Islet of Langerhans (tissue), 1 donor: ENCODE measurements at regions not wholly inside any gene's neighbourhood (a gene's known extent, or its start where the extent isn't known, plus 50 kb on each side); places are given as distances from the start of the nearest gene placed in this dataset.

Source experiments
- FAIRE-seq: peaks from one replicate; lab custom pipeline; 2011; peaks lifted over from hg19 to GRCh38; lab: Jason Lieb, UNC

DNA sequence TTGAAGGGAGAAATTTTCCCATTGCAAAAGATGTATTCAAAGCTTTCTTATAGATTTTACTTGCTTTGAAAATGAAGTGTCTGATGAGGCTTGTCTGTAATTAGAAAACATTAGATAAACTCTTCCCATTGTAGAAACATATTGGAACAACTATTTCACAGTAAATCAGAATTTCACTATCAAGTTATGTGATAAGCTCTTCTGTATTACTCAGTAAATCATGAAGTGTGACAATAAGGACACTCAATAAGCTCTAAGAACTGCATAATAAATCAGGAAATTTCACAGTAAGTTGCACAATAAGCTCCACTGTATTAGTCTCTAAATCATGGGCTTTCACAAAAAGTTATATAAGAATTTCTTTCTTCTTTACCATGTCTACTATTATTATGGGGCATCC, 1546.6 kb downstream of the SLITRK5 start:
- no peak for FAIRE-seq

DNA sequence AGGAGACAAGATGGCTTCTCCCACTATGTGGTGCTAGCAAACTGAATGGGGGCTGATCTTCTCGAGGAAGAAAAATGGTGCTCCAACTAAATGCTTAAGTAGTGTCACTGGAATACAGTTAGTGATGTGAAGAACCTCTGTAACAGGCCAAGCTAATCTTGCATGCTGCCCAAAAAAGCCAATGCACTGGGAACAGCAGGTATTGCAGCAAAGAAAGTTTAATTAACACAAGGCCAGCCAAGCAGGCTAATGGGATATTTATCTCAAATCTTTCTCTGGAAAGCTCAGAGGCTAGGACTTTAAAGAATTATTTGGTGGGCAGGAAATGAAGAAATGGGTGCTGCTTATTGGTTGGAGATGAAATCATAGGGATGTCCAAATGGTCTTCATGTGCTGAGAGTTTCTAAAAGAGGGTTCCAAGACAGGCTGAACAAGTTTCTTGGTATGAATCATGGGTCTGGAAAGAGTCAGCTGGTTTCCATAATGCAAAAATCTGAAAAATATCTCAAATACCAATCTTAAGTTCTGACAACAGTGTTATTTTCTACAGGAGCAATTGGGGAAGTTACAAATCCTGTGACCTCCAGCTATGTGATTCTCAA, 1550.5 kb downstream of the SLITRK5 start:
- no peak for FAIRE-seq

DNA sequence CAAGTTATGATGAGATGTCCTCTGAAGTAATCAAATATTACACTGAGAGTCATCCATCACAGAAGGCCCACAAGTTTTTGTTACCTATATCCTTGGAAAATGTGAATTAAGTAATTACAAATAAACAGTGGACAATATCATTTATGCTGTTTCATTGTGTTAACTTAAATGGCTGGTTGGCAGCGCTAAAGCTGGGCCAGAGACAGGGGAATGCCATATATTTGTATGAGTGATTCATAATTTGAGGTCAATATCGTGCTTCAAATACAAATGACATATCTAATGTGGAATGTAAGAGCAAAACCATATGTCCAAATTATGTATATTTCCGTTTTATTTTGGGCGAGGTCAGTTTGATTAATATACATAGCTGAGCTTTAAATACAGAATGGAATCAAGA, 1556.2 kb downstream of the SLITRK5 start:
- FAIRE-seq = no peak

DNA sequence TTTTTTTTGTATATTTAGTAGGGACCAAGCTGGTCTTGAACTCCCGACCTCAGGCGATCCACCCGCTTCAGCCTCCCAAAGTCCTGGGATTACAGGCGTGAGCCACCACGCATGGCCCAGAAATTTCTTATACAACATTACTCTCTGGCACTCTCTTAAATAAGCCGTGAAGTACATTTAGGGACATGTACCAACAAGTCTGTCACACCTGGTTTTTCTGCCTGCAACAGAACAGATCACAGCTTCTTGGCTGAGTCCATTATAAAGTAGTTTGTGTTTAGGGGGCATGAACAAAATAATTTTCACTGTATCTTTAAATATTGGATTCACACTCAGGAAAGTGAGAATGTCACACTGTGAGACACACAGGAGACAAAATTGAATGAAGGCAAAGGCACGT, 1567.3 kb downstream of the SLITRK5 start:
- no peak for FAIRE-seq

DNA sequence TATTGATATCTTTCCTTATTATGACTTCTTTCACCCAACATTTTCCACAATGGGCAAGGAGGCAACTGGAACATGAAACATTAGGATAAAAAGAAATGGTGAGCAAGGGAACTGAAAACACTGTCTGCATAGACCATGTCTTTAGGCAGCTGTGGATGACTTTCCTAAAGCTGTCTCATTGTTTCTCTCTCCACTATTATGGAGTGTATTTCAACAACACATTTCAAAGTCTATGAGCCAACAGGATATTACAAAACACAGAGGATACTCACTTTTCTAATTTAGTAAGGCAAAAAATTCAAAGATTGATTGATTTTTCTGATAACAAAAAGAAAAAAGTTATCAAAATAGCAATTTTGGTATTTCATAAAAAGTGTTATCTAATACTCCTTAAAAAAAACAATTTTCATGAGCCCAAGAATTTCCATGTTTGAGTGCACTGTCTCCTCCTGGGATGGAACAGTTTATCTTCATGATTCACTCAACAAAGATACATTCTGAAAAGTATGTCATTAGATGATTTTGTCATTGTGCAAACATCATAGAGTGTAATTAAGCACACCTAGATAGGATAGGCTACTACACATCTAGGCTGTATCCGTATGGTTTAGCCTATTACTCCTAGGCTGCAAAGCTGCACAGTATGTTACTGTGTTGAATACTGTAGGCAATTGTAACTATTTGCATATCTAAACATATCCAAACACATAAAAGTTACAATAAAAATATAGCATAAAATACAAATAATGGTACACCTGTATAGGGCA, 1568.4 kb downstream of the SLITRK5 start:
- FAIRE-seq = no peak

DNA sequence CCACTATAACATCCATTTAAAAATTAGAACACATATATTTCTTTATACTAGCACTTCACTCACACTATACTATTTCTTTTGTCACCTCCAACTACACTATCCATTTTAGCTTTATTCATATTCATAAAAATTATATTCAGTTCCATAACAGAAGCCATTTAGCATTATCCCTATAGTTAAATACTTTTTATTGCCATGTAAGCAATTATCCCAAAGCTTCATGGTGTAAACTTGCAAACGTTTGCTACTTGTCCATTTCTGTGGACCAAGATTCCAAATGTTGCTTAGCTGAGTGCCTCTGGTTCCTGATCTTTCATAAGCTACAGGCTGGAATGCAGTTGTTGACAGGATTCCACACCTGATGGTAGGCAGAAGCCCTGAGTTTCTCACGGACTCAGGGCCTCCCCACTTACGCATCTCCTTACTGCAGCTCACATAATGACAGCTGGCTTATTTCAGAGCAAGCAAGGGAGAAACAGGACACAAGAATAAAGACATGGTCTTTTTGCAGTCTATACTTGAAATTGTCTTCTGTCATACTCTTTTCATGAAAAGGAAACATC, 1584.8 kb downstream of the SLITRK5 start:
- no peak for FAIRE-seq

DNA sequence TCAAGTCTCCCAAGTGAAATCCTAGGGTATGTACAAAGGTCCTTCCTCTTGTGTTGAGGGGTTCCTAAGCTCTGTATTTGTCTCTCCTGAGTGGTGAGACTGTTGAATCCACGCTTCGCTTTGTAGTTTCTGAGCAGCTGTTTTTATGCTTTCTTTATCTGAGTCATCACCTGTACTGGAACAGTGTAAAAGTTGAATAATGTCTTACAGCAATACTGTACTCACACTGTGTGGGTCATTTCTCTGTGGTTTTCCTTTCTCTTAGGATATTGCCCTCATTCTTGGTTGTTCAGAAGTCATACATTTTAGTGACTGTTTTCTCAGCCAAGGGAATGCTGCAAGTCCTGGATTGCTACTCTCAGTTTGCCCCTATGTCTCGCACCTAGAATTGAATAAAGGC, 1596.6 kb downstream of the SLITRK5 start:
- FAIRE-seq = no peak

DNA sequence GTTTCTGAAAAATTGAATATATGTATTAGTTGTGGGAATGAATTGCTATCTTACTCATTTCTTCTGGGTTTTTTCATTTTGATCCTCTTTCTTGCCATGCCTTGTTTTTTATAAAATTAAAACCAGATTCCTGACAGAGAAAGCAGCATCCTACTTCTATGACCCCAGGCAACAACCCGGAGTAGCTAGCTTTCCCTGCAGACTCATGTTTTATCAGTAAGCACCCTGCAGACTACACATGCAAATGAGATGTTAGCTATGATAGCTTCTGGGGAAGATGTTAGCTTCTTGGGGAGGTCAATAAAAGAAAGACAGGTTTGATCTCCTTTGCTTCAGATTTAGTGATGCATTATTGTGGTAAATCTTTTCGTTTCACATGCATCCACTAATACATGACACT, 1598.6 kb downstream of the SLITRK5 start:
- no peak for FAIRE-seq

DNA sequence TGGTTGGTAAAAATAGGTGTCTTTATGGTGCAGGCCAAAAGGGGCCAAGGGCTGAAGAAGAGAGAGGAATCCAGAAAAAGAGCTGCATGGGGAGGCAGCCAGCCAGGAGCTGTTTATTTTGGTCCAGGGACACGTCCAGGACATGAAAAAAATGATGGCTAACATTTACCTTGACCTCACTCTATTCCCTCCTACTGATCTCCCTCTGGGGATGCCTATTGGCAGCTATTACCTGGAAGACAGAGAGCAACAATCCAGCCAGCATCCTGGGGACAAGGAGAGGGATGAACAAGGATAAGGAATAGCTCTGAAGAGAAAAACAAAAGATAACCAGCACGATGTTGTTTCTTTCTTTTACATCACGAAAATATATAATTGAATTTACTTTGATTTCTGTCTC, 1599.6 kb downstream of the SLITRK5 start:
- FAIRE-seq = no peak

DNA sequence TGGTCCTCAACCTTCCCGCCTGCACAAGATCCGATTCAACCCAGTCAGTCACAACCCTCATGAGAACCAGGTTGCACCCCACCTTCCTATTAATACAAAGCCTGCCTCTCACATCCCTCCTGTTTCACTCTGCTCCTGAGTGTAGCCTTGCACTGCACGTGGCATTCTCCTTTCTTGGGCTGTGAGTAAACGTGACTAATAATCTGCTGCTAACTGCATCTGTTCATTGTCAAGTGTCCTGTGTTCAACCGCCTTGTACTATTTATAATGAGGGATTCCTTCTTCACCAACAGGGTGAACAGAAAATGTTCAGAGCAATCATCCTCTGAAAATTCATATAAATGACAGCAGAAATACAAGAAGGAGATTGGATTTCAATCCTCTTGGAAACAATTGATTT, 1608.2 kb downstream of the SLITRK5 start:
- FAIRE-seq = no peak

DNA sequence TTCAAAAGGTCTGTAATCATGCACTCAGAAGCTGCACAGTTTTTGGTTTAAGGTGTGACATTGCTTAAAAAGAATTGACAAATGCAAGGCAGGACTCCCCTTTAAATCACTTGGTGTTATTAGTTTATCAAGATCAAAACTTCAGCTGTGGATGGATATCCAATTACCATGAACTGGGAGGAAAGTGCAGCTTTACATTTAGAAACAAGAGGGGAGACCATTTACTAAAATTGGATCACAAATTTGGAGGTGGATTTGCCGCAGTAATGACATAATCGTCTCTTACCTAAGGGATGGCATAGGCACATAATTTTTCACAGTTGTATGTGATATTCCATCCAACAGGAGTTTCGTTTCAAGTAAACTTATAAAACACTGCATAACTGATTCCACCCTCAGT, 1610.2 kb downstream of the SLITRK5 start:
- FAIRE-seq = no peak

DNA sequence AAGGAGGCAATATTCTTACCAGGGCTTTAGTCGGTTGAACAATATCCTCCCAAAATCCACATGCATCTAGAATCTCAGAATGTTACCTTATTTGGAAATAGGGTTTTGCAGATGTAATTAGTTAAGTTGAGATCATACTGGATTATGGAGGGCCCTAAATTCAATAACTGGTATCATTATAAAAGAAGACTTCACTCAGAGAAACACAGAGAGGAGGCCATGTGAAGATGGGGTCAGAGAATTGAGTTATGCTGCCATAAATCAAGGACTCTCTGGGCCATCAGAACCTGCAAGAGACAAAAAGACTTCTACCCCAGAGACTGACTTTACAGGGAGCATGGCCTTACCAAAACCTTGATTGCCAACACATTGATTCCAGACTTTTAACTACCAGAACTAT, 1611.1 kb downstream of the SLITRK5 start:
- no peak for FAIRE-seq

DNA sequence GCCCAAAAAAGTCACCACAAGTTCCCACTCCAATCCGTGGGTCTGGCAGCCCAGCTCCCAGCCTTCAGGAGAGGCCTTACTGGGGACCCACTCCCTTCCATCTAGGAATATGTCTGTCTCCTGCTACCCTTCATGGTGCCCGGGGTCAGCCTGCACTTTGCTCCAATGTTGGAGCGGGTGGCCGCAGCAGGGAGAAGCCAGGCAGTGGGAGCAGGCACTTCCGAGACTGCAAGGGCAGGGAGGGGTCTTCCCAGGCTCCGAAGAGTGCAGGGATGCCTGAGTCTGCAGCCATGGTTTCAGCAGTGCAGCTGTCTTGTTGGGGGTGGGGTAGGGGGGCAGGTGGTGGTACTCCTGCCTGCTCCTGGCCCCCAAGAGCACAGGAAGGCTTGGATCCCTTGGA, 1616.2 kb downstream of the SLITRK5 start:
- no peak for FAIRE-seq

DNA sequence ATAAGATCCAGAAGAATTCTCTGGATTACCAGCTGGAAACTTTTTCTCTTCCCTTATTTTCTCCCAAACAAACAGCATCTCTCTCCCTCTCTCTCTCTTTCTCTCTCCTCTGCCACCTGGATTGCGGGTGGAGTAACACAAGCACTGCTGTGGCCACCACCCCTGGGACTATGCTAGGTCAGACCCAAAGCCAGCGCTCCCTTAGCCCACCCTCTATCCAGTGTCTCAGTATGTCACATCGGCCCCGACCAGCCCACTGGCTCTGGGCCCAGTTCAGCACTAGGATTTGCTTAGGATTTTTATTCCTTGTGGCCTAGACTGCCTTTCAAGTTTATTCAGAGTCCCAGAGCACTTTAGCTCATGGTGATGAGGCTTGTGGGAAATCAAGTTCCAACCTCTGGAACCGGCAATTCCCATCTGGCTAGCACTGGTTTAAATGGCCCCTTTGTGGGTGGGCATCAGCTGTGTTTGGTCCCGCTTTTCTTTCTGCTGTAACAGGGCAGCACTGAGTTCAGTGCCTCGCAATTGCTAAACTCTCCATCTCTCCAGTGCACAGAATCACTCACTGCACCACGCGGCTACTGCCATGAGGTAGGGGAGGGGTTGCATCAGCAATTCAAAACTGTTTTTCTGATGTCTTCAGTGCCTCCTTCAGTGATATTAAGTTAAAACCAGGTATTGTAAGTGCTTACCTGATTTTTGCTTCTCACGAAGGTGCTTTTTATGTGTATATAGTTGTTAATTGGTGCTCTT, 1623.1 kb downstream of the SLITRK5 start:
- FAIRE-seq = no peak

DNA sequence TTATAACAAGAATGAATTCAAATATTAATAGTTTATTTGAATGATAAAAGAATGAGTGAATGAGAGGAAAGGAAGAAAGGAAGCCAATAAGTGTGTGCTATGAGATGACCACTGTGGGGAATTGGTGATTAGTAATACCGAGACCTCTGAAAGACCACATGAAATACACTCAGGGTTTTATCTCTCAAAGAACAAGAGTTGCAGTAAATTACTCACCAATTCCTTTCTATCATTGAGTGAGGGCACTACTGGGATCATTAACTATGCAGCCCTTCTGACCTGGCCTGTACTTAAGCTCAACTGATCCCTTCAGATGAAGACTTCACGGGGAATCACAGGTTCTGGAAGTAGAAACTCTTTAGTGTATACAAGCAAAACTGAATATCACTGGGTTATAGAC, 1636.1 kb downstream of the SLITRK5 start:
- FAIRE-seq = no peak

DNA sequence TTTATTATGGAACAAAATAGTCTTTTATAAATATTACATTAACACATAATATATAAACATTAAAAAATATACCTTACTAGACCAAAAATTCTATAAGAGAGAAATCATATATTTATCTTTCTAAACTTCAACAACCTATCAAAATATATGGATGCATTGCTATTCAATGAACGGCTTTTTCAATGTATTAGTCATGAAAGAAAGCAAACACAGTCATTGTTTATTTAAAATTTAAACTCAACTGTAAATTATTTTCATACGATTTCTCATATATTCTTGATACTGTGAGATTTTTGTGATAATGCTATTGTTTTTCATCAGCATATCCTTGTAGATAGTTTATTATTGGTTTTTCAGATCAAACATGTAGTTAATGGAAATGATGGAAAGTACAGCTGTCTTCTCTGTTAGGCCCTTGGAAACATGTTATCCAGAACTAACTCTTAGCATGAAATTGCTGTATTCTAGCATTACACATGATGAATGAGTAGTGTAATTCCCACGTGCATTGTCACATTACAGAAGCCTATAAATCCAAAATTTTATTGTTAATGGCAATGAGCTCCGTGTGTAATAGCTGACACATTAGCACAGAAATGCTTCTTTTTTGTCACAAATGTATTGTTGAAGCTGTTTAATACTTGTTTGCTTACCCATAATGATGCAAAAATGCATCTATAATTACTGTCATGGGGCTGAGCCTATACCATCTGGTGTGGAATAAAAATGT, 1639.9 kb downstream of the SLITRK5 start:
- FAIRE-seq = no peak

DNA sequence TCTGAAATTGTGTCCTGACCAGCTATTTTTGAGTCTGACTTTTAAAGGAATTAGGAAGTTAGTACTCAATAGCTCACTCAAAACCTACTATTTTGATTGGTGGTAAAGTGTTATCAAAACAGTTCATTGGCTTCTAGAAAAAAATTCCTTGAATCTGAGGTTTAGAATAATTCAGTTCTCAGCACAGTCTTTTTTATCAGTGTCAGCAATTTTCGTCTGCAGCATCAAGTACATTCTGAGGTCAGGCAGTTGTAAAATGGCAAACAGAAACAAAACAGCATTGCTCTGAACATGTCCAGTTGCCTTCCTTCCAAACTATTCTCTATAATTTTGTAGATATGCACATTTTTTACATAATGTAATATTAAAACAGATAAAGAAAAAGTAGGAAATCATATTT, 1644.1 kb downstream of the SLITRK5 start:
- FAIRE-seq = no peak

DNA sequence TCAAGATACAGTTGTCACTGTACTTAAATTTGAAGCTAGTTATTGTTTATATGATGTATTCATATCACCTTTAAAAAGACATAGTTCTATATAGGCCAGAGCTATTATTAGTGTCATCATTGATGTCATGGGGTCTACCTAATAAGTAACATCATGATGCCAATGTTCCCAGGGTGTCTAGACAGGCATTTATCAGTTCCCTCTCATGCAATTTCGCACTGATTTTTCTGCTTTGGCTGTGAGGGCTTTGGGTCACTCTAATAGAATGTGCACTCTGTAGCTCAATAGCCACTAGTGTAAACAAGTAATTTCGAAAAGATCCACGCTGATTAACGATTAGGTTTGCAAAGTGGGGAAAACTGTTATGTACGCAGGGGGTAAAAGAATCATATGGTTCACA, 1651.3 kb downstream of the SLITRK5 start:
- FAIRE-seq = no peak

DNA sequence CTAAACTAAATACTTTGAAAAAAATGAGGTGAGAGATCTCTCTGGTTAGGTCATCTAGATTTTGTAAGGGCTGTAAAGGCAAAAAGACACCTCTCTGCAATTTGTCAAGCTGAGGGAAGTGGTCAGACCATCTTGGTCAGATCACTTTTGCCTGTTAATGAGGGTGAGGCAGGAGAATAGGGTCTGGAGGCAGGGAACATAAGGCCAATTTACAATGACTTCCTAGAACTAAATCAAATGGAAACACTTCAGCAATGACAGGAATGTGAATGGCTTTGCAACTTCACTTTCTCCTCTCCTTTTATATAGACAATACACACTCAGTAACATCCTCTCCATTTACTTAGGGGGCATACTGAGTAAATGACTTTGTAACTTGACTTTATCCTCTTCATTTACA, 1653.4 kb downstream of the SLITRK5 start:
- FAIRE-seq = no peak

DNA sequence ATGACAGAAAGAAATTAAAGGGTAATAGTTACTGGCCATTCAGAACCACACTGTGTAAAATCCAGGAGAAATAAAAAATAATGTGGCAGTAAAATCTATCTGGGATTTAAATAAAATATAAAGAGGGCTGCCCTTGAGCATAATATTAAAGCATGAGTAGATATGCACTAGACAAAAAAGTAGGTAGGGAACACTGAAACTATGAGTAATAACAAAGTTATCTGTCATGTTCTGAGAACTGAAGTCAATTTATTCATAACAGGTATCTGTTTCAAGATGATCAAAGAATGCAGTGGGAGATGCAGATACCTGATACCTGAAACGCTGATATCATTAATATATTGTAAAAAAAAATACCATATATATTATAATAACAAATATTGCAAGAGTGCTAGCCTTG, 1672.0 kb downstream of the SLITRK5 start:
- no peak for FAIRE-seq

DNA sequence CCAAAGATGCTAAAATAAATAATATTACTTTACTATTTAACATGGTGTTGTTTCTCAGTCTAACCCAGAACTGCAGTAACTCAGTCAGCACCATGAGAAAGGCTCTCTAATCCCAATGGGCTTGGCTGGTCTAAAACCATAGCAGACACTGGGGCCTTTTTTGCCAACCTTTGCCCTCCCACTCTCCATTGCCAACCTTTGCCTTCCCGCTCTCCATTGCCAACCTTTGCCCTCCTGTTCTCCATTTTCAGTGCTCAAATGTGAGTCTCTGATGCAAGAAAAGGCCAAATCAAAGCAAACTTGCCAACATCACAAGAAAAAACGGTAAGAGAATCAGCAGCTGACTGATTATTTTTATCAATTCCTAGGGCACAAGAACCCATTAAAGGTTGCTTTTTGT, 1681.2 kb downstream of the SLITRK5 start:
- no peak for FAIRE-seq

DNA sequence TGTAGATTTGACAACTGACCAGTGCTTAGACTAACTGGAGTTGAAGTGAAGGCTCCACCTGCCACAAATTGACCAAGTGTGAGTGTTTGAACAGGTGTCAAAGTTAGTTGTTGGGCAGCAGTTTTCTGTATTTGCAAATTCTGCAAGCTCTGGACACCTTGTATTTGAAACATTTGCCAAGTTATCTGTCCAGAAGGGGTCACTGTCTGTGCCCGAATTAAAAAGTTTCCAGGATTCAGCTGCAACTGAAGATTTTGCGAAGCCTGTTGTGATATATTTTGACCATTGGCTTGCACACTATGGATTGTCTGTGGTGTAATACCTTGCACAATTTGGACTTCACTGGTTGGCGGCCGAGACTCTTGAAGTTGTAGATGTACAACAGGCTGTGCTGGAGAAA, 1690.7 kb downstream of the SLITRK5 start:
- no peak for FAIRE-seq

DNA sequence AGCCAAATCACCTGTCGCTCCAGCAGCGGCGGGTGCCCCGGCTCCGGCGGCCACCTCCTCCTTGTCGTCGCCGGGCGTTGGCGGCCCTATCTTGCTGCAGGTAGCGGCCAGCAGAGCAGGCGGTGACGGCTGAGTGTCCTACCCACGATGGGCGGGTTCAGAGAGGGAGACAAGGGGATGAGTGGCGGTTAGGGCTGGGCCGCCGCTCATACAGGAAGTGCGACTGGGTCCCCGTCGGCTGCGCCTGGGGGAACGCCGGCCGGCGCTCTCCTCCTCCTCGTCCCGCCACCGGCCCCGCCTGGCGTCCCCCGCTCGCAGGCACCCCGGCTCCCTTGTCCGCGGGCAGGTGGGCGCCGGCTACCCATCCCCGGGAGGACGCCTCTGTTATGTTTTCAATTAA, 1692.0 kb downstream of the SLITRK5 start:
- FAIRE-seq = no peak
